ENCODE measurements at regions not wholly inside any gene's neighbourhood (a gene's known extent, or its start where the extent isn't known, plus 50 kb on each side); places are given as distances from the start of the nearest gene placed in this dataset.

GRCh38 chr6:120031837-120032236 is 682.3 kb upstream of the MAN1A1 start:
- no peak for DNase-seq

GRCh38 chr6:120026791-120027190 is 677.2 kb upstream of the MAN1A1 start:
- no peak for DNase-seq

- no peak for DNase-seq
Measured at GRCh38 chr6:120010075-120010474, 660.5 kb upstream of the MAN1A1 start.

GRCh38 chr6:120005292-120005976 is 655.9 kb upstream of the MAN1A1 start:
- no peak for DNase-seq

GRCh38 chr6:119986934-119987549 is 637.5 kb upstream of the MAN1A1 start:
- DNase-seq, result no peak

GRCh38 chr6:119985952-119986736 is 636.6 kb upstream of the MAN1A1 start:
- no peak for DNase-seq

- no peak for DNase-seq
Measured at GRCh38 chr6:119980802-119981201, 631.2 kb upstream of the MAN1A1 start.

- DNase-seq, result no peak
Measured at GRCh38 chr6:119979862-119980261, 630.3 kb upstream of the MAN1A1 start.

DNA sequence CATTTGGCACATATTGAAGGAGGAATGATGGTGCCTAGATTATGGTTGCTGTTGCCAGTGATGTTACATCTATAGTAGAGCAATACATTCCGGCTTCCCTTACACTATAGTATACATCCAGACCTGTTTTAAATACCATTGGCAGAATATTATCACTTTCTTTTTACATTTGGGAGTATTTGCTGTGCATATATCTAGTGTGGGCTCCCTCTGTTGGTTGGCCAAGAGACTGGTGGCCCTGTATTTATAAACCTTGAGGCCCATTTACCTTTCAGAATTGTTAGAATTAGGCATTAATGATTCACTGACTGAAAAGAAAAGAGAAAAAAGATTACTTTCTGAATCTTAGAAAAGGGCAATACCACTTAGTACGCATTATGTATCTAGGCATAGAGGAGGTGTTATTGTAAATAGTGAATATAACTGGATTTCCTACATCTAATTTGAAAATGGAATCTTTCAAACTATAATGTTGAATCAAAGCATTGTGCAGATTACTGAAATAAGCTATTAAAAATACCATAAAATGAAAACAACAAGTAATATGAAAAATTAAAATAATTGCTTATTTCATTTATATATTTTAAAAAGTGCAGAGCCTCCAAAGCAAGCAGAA is 628.8 kb upstream of the MAN1A1 start:
- no peak for DNase-seq

DNA sequence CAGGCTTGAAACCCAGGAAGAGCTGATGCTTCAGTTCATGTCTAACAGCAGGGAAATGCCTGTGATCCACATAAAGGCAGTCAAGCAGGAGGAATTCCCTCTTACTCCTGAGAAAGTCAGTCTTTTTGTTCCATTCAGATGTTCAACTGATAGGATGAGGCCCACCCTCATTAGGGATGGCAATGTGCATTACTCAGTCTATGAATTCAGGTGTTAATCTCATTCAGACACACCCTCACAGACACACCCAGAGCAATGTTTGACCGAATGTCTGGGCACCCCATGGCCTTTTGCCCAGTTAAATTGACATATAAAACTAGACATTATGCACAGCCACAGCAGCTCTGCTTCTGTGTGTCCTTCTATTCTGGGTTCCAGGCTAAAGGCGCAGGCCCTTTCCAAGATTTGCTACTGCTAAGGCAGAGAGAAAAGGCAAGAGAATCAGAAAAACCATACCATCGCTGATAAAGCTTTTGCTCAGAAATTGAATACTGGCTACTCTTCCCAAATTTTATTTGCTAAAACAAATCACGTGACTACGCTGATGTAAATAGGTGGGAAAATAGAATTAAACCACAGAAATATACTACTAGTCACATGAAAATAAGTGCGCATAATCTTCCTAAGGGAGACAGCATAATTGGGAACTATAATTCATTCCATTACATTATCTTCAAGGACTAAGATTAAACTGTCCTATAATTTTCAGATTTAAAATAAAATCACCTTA is 625.0 kb upstream of the MAN1A1 start:
- no peak for DNase-seq

GRCh38 chr6:119966484-119966883 is 616.9 kb upstream of the MAN1A1 start:
- DNase-seq, result no peak

DNA sequence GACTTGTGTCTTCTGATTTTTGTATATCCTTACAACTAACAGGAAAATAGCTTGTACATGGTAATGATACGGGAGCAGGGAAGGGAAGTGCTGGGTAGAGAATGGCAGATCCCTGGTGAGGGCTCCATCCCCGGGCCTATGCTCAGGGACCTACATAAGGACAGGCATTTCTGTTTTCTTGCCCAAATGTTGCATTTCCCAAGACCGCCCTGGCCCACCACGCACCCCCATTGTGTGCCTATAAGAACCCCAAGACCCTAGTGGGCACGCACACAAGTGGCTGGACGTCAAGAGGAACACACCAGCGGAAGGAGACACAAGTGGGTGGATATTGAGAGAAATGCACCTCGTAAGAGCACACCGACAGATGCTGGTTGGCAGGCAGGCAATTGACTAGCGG is 616.3 kb upstream of the MAN1A1 start:
- no peak for DNase-seq

DNA sequence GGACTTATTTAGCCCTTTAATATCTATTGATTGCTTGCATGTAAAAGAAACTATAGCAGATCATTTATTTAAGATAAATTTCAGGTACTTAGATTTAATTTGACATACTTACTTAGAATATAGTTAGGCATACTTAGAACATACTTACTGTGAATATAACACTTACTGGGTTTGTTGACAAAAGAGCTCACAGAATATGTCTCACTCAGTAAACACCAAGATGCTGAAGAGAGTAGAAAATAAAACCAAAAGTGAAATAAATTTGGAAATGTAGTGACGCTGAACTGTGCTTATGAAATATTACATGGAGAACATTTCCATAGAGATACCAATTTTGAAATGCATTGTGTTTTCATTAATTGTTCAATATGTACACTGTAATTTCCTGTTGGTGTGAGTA is 615.4 kb upstream of the MAN1A1 start:
- no peak for DNase-seq

- no peak for DNase-seq
Measured at GRCh38 chr6:119962505-119962904, 612.9 kb upstream of the MAN1A1 start.

DNA sequence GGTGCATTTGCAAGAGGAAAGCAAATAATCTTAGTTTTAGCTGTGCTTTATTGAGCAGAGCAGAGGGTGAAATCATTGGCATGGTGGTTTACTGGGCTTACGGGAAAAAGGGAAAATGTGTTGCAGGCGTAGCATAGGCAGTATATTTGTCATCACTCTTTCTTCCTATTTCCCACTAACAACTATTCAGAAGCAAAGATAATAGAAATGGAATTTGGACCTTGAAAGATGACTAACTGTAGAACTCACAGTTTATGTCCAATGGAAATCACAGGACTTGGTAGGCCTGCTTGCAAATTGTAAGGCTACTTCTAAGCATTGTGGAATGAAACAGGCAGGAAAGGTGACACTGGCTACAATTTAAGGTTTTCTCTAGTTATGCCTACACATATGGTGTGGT is 611.9 kb upstream of the MAN1A1 start:
- no peak for DNase-seq

- no peak for DNase-seq
Measured at GRCh38 chr6:119960456-119960855, 610.9 kb upstream of the MAN1A1 start.

DNA sequence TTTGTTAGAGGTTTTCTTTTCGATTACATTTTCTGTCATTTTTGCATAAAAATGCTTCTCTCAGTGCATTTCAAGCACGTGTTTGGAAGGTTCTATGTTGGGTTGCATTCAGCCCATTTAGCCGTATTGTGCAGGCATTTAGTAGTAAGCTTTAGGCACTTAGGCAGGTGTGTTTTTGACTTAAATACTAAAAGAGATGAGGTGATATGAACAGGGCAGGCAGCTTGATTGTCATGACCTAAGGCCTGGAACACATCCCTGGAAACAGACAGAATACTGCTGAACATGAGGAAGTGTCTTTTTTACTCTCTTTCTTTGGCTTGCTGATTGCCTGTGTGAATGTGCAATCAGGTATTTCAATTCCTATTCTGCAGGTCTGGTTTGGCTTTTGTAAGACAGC is 610.5 kb upstream of the MAN1A1 start:
- no peak for DNase-seq

DNA sequence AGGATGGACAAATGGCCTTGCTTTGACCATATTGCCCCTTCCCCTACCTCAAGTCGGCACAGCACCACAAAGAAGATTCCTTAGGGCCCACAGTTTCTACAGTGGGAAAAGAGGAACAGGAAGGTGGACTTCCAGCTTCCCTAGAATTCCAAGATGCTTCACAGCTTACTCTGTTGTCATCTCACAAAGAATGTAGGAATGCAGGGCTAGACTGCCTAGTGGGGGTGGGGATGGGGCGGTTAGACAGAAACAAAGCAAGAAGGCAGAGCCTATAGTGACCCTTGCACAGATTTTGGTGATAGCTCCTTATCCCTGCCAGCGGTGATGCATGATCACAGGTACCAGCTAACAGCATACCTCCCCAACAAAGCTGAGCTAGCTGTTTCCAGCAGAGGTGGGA is 607.6 kb upstream of the MAN1A1 start:
- no peak for DNase-seq

- no peak for DNase-seq
Measured at GRCh38 chr6:119952696-119953095, 603.1 kb upstream of the MAN1A1 start.

DNA sequence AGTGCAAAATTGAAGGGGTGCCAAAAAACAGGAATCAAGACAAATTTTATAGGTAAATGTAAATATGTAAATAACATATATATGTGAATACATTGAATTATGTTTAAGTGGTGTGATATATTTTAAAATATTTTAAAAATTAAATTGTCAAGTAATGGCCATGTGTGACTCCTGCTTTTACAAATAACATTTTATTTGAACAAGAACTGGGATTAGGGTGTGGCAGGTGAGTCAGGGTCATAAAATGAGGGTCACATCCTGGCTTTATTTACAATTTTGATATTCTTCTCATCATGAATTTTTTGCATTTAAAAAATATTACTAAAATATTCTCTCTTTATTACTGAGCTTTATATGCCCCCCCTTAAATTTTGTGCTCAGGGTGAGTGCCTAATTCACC is 601.1 kb upstream of the MAN1A1 start:
- DNase-seq, result no peak

- DNase-seq, result no peak
Measured at GRCh38 chr6:119942078-119942752, 592.7 kb upstream of the MAN1A1 start.

- no peak for DNase-seq
Measured at GRCh38 chr6:119938752-119939151, 589.2 kb upstream of the MAN1A1 start.
